HCT116 (cell line): ENCODE measurements at regions not wholly inside any gene's neighbourhood (a gene's known extent, or its start where the extent isn't known, plus 50 kb on each side); places are given as distances from the start of the nearest gene placed in this dataset.

ENCODE experiments used
- ATAC-seq: fragments of 200-7000 bp; cut with Tn5 transposase; 2 replicates; pipeline ENCODE4 v1.9.1; 2020; ENCODE audit warnings: mild to moderate bottlenecking, moderate library complexity
- BruUV-seq: library from RNA; stranded (reverse); fragments of 400-500 nt; replicated peaks from 2 replicates; lab custom pipeline; 2021; lab: Mats Ljungman, UMichigan
- CTCF ChIA-PET: fragments of 300-600 bp; sonication (Branson Sonifier 250); formaldehyde crosslinking; loops from one replicate; lab custom pipeline; 2021; ENCODE audit warnings: antibody characterized with exemption; lab: Charles Lee
- POLR2A ChIA-PET: fragments of 300-600, 350-600 bp; sonication (Branson Sonifier 250); formaldehyde crosslinking; loops from one replicate; lab custom pipeline; 2021; ENCODE audit warnings: antibody characterized with exemption; lab: Charles Lee
- RAD21 ChIA-PET, 2 experiments: fragments of 300-600 bp; sonication (Branson Sonifier 250); formaldehyde crosslinking; loops; one replicate each; lab custom pipeline; 2023; ENCODE audit warnings: low total read pairs in 2 of 2; ENCODE audit not compliant: uncharacterized antibody in 2 of 2, unreplicated experiment in 2 of 2, low non-redundant PET in 1 of 2; lab: Charles Lee
- DNase-seq: peaks from one replicate; pipeline ENCODE4 v3.0.0-alpha.2; 2010; ENCODE audit warnings: low read depth, low spot score
- H2AFZ ChIP-seq: fragments of 200-600 bp; shearing (Covaris generic), sonication (generic); 2 replicates; pipeline ENCODE4 v1.6.1; 2017; ENCODE audit warnings: low read depth, mixed run types, mixed read lengths, antibody characterized with exemption, low read length; ENCODE audit not compliant: poor library complexity, severe bottlenecking
- H3K27ac ChIP-seq: 2 replicates; pipeline ENCODE4 v1.5.1; 2012; ENCODE audit warnings: low read depth, low read length
- H3K27me3 ChIP-seq: fragments of 200-600 bp; sonication (generic); 2 replicates; pipeline ENCODE4 v1.6.1; 2016; ENCODE audit warnings: mixed run types, low read length, mixed read lengths; ENCODE audit not compliant: insufficient read depth
- H3K36me3 ChIP-seq, 2 experiments: fragments of 200-500 bp in 1 of 2; fragments of 200-600 bp in 1 of 2; sonication (Bioruptor generic) in 1 of 2; sonication (generic) in 1 of 2; 2 replicates each; pipeline versions ENCODE4 v1.5.1 to v1.6.1; 2014 to 2016; ENCODE audit warnings: low read length in 2 of 2, inconsistent platforms in 1 of 2, mixed read lengths in 1 of 2, mixed run types in 1 of 2; ENCODE audit not compliant: insufficient read depth in 2 of 2, control insufficient read depth in 1 of 2
- H3K4me1 ChIP-seq, 2 experiments: fragments of 200-600 bp in 1 of 2; sonication (generic) in 1 of 2; 2 replicates each; pipeline versions ENCODE4 v1.5.1 to v1.6.1; 2012 to 2017; ENCODE audit warnings: low read length in 2 of 2, inconsistent platforms in 1 of 2, mild to moderate bottlenecking in 1 of 2, mixed read lengths in 1 of 2, mixed run types in 1 of 2, moderate library complexity in 1 of 2; ENCODE audit not compliant: insufficient read depth in 2 of 2, control insufficient read depth in 1 of 2
- H3K4me2 ChIP-seq: fragments of 200-600 bp; sonication (generic); 2 replicates; pipeline ENCODE4 v1.6.1; 2017; ENCODE audit warnings: mixed run types, low read length, mixed read lengths
- H3K4me3 ChIP-seq, 2 experiments: fragments of 200-600 bp in 1 of 2; sonication (generic) in 1 of 2; replicated peaks in 1 of 2; 2 replicates each; pipeline ENCODE4 v1.5.1; 2011 to 2016; ENCODE audit warnings: low read length in 2 of 2, control low read depth in 1 of 2, low read depth in 1 of 2, mild to moderate bottlenecking in 1 of 2, mixed read lengths in 1 of 2, mixed run types in 1 of 2
- H3K79me2 ChIP-seq: fragments of 200-600 bp; sonication (generic); 2 replicates; pipeline ENCODE4 v1.6.1; 2017; ENCODE audit warnings: mild to moderate bottlenecking, mixed run types, low read length, moderate library complexity, mixed read lengths; ENCODE audit not compliant: insufficient read depth
- H3K9ac ChIP-seq: fragments of 200-600 bp; sonication (generic); 2 replicates; pipeline ENCODE4 v1.6.1; 2016; ENCODE audit warnings: low read length, mixed read lengths
- H3K9me2 ChIP-seq: fragments of 200-600 bp; sonication (generic), shearing (Covaris generic); 2 replicates; pipeline ENCODE4 v1.6.1; 2017; ENCODE audit warnings: mixed run types, mild to moderate bottlenecking, moderate library complexity; ENCODE audit not compliant: insufficient read depth
- H3K9me3 ChIP-seq, 2 experiments: fragments of 200-500 bp in 1 of 2; fragments of 200-600 bp in 1 of 2; sonication (Bioruptor generic) in 1 of 2; sonication (generic) in 1 of 2; 2 replicates each; pipeline ENCODE4 v1.6.1; 2014 to 2017; ENCODE audit warnings: low read length in 2 of 2, mixed read lengths in 2 of 2, inconsistent platforms in 1 of 2, low read depth in 1 of 2, mild to moderate bottlenecking in 1 of 2, mixed run types in 1 of 2, moderate library complexity in 1 of 2; ENCODE audit not compliant: control insufficient read depth in 1 of 2, insufficient read depth in 1 of 2
- H4K20me1 ChIP-seq: fragments of 200-600 bp; sonication (generic), shearing (Covaris generic); 2 replicates; pipeline ENCODE4 v1.6.1; 2017; ENCODE audit warnings: mixed run types, mild to moderate bottlenecking, moderate library complexity; ENCODE audit not compliant: insufficient read depth
- ATF3 ChIP-seq: IDR thresholded peaks from 2 replicates; pipeline ENCODE4 v1.6.1; 2012
- CTCF ChIP-seq, 3 experiments: fragments of 200-600 bp in 1 of 3; sonication (generic) in 1 of 3; IDR thresholded peaks in 2 of 3; conservative IDR thresholded peaks in 1 of 3; 2 replicates each; pipeline ENCODE4 v1.5.1; 2012 to 2017; ENCODE audit warnings: low read depth in 2 of 3, low read length in 2 of 3, antibody characterized with exemption in 1 of 3, borderline replicate concordance in 1 of 3, control low read depth in 1 of 3, mild to moderate bottlenecking in 1 of 3, mixed read lengths in 1 of 3, mixed run types in 1 of 3, moderate library complexity in 1 of 3; ENCODE audit not compliant: insufficient read depth in 1 of 3
- ELF1 ChIP-seq: IDR thresholded peaks from 2 replicates; pipeline ENCODE4 v1.6.1; 2012; ENCODE audit warnings: low read depth, borderline replicate concordance
- EZH2 ChIP-seq: fragments of 200-600 bp; sonication (generic); IDR thresholded peaks from 2 replicates; pipeline ENCODE4 v1.6.1; 2017; ENCODE audit warnings: antibody characterized with exemption, mixed run types
- EZH2phosphoT487 ChIP-seq: fragments of 200-600 bp; IDR thresholded peaks from 2 replicates; pipeline ENCODE4 v1.6.1; 2018; ENCODE audit warnings: antibody characterized with exemption, borderline replicate concordance
- FOSL1 ChIP-seq: IDR thresholded peaks from 2 replicates; pipeline ENCODE4 v1.6.1; 2012; ENCODE audit warnings: low read depth
- JUND ChIP-seq: IDR thresholded peaks from 2 replicates; pipeline ENCODE4 v1.6.1; 2012
- MAX ChIP-seq: IDR thresholded peaks from 2 replicates; pipeline ENCODE4 v1.6.1; 2012
- POLR2A ChIP-seq: IDR thresholded peaks from 2 replicates; pipeline ENCODE4 v1.7.0; 2011; ENCODE audit warnings: borderline replicate concordance; ENCODE audit not compliant: insufficient read depth, insufficient read length; ENCODE audit errors: extremely low read depth
- POLR2AphosphoS5 ChIP-seq: IDR thresholded peaks from 2 replicates; pipeline ENCODE4 v1.6.1; 2011; ENCODE audit warnings: mild to moderate bottlenecking, low read depth, low read length, moderate library complexity
- RAD21 ChIP-seq: IDR thresholded peaks from 2 replicates; pipeline ENCODE4 v1.6.1; 2012; ENCODE audit warnings: low read depth, mild to moderate bottlenecking
- REST ChIP-seq: IDR thresholded peaks from 2 replicates; pipeline ENCODE4 v1.6.1; 2012; ENCODE audit warnings: low read depth
- SP1 ChIP-seq: IDR thresholded peaks from 2 replicates; pipeline ENCODE4 v1.6.1; 2012; ENCODE audit warnings: low read depth
- SRF ChIP-seq: IDR thresholded peaks from 2 replicates; pipeline ENCODE4 v1.6.1; 2012; ENCODE audit warnings: low read depth
- TCF7L2 ChIP-seq: IDR thresholded peaks from 2 replicates; pipeline ENCODE4 v1.7.0; 2011; ENCODE audit warnings: borderline replicate concordance, inconsistent platforms; ENCODE audit not compliant: insufficient read depth, insufficient read length; ENCODE audit errors: extremely low read depth
- YY1 ChIP-seq: IDR thresholded peaks from 2 replicates; pipeline ENCODE4 v1.6.1; 2011; ENCODE audit warnings: low read length, low read depth, moderate library complexity, mild to moderate bottlenecking; ENCODE audit not compliant: insufficient replicate concordance; ENCODE audit errors: extremely low read depth
- ZBTB33 ChIP-seq: IDR thresholded peaks from 2 replicates; pipeline ENCODE4 v1.6.1; 2011; ENCODE audit warnings: mild to moderate bottlenecking, low read length, moderate library complexity; ENCODE audit not compliant: insufficient replicate concordance; ENCODE audit errors: extremely low read depth
- ZFX ChIP-seq: fragments of 450-650 bp; IDR thresholded peaks from 2 replicates; pipeline ENCODE4 v1.6.1; 2017
- ZNF274 ChIP-seq: fragments of 200-500 bp; sonication (Bioruptor generic); IDR thresholded peaks from 2 replicates; pipeline ENCODE4 v1.6.1; 2014; ENCODE audit warnings: mild to moderate bottlenecking, low read depth, low read length, inconsistent platforms
- intact Hi-C: fragments of 100-400 bp; cut with micrococcal nuclease; formaldehyde crosslinking; loops from 2 replicates; pipeline ENCODE4 v1.10.0; 2022

GRCh38 chr2:155980941-155981560 lies 351.5 kb downstream of the NR4A2 start:
- CTCF ChIA-PET: no interaction called here
- BruUV-seq: no TSS peak
- H2AFZ ChIP-seq: no peak overlapping the region

More at GRCh38 chr2:155980941-155981560, 351.5 kb downstream of the NR4A2 start:
- ChIA-PET POLR2A (no interaction called here), RAD21 (no interaction called here)
- Histone ChIP-seq H3K27ac (no peak overlapping the region), H3K4me3 (no peak overlapping the region), H3K4me2 (no peak overlapping the region), H3K9me2 (no peaks in the 10 kb centered on the region), H3K4me1 (no peaks in the 10 kb centered on the region), H3K79me2 (no peaks in the 10 kb centered on the region), H4K20me1 (no peaks in the 10 kb centered on the region), H3K27me3 (no peaks in the 10 kb centered on the region), H3K36me3 (no peaks in the 10 kb centered on the region), H3K9ac (no peak overlapping the region), H3K9me3 (no peaks in the 10 kb centered on the region)
- intact Hi-C loops: no loop called here
- TF ChIP-seq ZFX (no peak), REST (no peak), FOSL1 (no peak), MAX (no peak), CTCF (IDR thresholded peaks at IDR 0.05 in 2 of 3, conservative IDR thresholded peaks at IDR 0.05 in 1 of 3; ENCODE audit: borderline replicate concordance in 1 of 3, insufficient read depth in 1 of 3, low read depth in 2 of 3, low read length in 2 of 3) (no peak), JUND (no peak), SP1 (no peak), ZNF274 (no peak), EZH2 (no peak), EZH2phosphoT487 (no peak), POLR2AphosphoS5 (no peak), YY1 (no peak), RAD21 (no peak), ZBTB33 (no peak), ATF3 (no peak), SRF (no peak), ELF1 (no peak), POLR2A (no peak), TCF7L2 (no peak)
- ATAC-seq (no peak), DNase-seq (no peak)
